22Rv1 (cell line): ENCODE measurements at regions not wholly inside any gene's neighbourhood (a gene's known extent, or its start where the extent isn't known, plus 50 kb on each side); places are given as distances from the start of the nearest gene placed in this dataset.

Experiments used
- ZFX ChIP-seq: fragments of 450-650 bp; IDR thresholded peaks from 2 replicates; pipeline ENCODE4 v1.6.1; 2017; ENCODE audit warnings: antibody characterized with exemption, borderline replicate concordance
- TF ChIP-seq, protein P1 (sequence below): fragments of 450-650 bp; IDR thresholded peaks from 2 replicates; pipeline ENCODE4 v1.5.1; 2017; ENCODE audit warnings: mild to moderate bottlenecking

DNA sequence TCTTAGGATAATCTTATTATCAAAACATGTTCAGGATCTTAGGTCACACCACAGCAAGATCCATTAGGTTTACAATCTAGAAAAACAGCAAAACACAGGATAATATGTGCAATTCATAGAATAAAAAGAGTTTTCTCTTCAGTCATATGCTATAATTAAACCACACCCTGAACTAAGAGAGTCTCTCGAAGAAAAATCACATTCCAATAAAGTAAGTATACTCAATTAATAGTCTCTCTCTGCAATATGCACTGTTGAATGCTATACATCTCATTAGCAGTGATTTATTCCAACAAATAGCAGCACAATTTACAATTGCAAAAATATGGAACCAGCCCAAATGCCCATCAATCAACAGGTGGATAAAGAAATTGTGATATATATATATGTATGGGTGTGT, 383.7 kb downstream of the PPP3CA start:
- TF ChIP-seq, protein P1, sequence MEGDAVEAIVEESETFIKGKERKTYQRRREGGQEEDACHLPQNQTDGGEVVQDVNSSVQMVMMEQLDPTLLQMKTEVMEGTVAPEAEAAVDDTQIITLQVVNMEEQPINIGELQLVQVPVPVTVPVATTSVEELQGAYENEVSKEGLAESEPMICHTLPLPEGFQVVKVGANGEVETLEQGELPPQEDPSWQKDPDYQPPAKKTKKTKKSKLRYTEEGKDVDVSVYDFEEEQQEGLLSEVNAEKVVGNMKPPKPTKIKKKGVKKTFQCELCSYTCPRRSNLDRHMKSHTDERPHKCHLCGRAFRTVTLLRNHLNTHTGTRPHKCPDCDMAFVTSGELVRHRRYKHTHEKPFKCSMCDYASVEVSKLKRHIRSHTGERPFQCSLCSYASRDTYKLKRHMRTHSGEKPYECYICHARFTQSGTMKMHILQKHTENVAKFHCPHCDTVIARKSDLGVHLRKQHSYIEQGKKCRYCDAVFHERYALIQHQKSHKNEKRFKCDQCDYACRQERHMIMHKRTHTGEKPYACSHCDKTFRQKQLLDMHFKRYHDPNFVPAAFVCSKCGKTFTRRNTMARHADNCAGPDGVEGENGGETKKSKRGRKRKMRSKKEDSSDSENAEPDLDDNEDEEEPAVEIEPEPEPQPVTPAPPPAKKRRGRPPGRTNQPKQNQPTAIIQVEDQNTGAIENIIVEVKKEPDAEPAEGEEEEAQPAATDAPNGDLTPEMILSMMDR, result no peak
- no peak for TF ChIP-seq ZFX
